HG02798 (cell line): ENCODE measurements at regions not wholly inside any gene's neighbourhood (a gene's known extent, or its start where the extent isn't known, plus 50 kb on each side); places are given as distances from the start of the nearest gene placed in this dataset.
"Not testable (repeated sequence)": the region's sequence is repeated elsewhere in the genome, so short reads cannot be mapped to it uniquely, and the experiment has no call there.

Experiments
- ATAC-seq: cut with Tn5 transposase; IDR thresholded peaks from one replicate; pipeline ENCODE4 v1.9.1; 2021; ENCODE audit warnings: mild to moderate bottlenecking; ENCODE audit not compliant: unreplicated experiment, poor library complexity

DNA sequence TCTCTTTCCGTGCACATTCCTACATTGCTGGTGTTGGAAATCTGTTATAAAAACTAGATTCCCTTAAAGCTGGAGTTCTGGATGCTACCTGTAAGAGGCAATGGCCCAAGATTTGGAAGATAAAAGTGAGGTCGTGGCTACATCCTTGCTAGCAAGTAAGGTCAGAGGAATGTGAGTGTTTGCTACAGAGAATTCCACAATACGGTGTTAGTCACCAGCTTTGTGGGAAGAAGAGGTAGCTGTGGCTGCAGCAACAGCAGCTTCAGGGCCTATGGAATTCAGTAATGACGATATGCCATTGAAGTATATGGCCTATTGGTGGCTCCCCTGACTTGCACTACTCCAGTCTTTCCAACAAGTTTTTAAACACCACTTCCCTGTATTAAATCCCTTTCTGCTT, 227.7 kb upstream of the TMEM260 start:
- ATAC-seq, result no peak

GRCh38 chr14:56352999-56353398, 226.6 kb upstream of the TMEM260 start:
- ATAC-seq, result no peak

DNA sequence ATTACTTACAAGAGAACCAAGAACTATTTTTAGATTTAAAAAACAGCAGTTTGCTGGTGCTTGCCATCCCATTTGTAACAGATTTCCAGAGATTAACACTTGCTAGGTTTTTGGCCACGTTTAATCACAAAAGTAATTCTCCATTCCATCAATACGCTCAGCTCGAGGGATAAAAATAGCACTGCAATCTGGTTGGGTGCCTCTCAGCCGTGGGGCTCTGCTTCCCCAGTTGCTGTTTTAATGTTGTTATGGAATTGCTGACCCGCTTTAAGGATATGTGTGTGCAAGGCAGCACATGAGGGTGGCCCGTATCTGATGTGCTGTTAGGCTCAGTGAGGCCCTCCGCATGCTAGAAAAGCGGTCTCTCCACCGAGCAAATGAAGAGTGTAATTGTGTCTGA, 222.2 kb upstream of the TMEM260 start:
- no peak for ATAC-seq

GRCh38 chr14:56358275-56358674, 221.3 kb upstream of the TMEM260 start:
- no peak for ATAC-seq

DNA sequence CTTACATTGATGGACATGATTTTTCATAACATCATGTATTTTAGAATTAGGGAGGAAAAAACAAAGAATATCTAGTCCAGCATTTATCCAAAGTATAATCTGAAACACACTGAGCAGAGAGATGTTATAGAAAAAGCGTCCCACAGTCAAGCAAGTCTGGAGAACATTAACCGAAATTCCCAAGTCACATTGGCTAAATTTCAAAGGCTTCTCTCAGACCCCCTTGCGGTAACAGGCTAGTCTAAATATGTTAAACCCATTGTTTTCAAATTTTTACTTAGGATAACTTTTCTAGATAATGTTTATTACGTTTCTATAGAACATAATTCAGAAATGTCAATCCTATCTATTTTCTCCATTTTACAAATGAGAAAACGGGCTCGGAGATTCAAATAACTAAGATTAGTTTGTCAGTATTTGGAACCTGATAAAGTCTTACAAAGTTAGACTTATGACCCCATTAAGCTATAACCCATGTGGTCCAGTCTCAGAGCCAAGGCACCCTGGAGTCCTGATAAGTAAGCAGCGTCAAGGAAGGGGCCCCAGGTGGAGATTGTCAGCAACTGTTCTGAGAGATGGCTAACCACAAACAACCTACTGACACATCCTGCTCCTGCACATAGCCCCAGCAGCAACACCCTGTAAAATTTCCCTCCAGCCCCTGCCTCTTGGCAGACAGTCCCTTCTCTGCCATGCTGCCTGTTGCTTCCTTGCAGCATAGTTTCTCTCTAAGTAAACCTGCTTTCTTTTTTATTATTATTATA, 220.6 kb upstream of the TMEM260 start:
- no peak for ATAC-seq

- not testable (repeated sequence) for ATAC-seq
These were observed 213.9 kb upstream of the TMEM260 start for GRCh38 chr14:56365663-56366062.

DNA sequence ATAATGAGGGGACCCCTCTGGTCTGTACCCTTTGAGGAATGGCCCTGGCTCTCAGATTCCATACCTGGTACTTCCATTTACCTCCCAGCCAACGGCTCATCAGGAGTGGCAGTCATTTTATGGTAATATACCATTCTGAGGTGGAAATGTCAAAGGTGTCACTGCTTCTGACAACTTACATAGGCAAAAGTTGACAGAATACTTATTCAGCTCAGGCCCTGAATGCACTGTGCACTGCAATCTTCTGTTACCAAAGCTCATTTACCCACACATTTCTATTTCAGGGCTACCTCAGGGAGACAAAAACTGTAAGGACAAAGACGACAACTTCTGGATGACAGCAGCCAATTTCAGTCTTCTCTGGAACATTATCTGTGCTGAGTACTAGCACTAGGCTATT, 212.2 kb upstream of the TMEM260 start:
- ATAC-seq, result no peak

DNA sequence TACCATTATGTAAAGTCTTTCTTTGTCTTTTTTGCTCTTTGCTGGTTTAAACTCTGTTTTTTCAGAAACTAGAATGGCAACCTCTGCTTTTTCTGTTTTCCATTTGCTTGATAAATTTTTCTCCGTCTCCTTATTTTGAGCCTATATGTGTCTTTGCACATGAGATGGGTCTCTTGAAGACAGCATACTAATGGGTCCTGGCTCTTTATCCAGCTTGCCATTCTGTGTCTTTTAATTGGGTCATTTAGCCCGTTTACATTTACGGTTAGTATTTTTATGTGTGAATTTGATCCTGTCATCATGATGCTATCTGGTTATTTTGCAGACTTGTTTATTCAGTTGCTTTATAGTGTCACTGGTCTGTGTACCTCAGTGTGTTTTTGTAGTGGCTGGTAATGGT, 207.9 kb upstream of the TMEM260 start:
- ATAC-seq, result no peak

DNA sequence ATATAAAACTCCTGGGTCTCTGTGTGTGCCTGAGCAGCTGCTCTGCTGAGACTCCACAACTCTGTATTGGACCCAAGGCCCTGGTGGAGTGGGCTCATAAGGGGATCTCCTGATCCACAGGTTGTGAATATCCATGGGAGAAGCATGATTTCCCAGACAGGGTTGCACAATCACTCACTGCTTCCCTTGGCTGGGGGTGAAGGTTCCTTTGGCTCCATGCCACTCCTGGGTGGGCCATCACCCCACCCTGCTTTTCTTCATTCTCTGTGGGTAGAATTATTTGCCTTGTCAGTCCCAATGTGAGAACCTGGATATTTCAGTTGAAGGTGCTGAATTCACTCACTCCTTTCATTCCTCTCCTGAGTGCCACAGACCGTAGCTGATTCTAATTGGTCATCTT, 205.2 kb upstream of the TMEM260 start:
- no peak for ATAC-seq

GRCh38 chr14:56378046-56378445, 201.6 kb upstream of the TMEM260 start:
- no peak for ATAC-seq

DNA sequence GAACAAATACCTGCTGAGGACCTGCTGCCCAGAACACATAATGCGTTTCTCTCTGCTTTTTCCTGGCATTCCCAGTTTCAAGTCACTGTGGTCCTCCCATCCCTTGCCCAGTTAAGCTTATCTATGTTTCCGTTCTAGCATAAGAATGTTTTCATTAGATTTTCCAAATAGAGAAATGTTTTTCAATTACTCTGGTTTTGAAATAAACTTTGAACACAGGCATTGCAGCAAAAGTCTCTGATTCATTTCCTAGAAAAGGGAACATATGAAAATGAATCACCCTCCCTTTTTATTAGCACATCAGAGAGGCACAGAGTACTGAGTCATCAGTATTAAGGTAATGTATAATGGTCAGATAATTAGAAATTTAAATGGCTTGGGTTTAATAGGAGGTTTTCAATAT, 201.1 kb upstream of the TMEM260 start:
- no peak for ATAC-seq

- ATAC-seq, result no peak
These were observed 199.6 kb upstream of the TMEM260 start for GRCh38 chr14:56379956-56380355.

GRCh38 chr14:56386024-56386423, 193.6 kb upstream of the TMEM260 start:
- ATAC-seq, result no peak

GRCh38 chr14:56390859-56391258, 188.7 kb upstream of the TMEM260 start:
- no peak for ATAC-seq

DNA sequence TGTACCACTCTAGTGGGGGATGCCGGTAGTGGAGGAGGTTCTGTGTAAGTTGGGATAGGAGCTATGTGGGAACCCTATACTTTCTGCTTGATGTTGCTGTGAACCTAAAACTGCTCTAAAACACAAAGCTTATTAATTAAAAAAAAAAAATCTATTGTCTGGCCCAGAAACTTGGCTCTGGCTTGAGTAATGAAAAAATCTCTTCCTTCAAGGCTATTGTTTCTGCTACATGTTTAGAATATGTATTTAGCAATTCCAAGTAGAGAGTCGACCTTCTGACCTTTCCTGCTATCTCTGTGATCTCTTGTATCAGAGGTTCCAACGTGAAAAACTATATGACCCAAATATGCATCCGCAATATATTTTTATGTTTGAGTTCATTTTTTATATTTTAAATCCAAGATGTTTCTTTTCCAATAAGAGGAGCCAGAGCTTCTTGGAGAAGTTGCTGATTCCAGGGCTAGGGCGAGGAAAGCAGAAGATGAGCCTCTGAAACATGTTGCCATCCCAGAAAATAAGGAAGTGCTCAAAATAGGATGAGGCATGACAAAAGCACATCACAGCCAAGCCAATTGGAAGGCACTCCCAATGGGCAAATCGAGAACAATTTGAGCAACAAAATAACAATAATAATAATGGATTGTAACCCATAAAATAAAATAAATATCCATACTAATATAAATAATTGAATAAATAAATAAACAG, 184.6 kb upstream of the TMEM260 start:
- ATAC-seq, result no peak

DNA sequence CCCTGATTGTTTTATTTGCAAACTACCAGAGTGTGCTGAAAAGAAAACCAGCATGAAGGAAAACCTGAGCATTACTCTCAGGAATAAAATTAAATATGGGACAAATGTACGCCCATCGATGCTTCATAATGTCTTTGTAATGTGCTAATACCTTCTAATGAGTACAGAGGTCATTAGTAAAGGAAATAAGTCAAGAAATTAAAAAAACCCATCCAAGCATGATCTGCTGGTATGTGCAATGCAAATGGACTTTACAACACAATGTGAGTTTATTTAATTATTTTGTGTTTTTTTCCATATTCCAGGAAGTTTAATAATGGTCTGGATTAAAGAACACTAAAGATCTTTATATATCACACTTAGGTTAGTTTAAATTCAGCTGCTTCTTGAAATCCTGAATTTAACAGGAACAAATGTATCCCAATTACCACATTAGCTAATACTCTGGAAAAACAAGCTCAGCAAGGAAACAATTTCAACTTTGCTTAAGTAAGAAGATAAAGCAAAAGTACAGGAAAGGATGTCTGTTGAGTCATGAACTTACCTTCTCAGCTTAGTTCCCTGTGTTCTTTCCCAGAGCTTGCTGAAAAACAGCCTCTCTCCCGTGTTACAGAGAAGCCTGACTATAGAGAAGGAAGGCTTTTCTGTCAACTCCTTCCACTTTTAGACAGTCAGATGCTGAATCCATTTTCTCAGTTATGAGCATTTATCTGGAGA, 179.3 kb upstream of the TMEM260 start:
- ATAC-seq, result no peak

GRCh38 chr14:56412468-56413434, 166.8 kb upstream of the TMEM260 start:
- no peak for ATAC-seq

GRCh38 chr14:56413721-56414120, 165.9 kb upstream of the TMEM260 start:
- ATAC-seq, result no peak

DNA sequence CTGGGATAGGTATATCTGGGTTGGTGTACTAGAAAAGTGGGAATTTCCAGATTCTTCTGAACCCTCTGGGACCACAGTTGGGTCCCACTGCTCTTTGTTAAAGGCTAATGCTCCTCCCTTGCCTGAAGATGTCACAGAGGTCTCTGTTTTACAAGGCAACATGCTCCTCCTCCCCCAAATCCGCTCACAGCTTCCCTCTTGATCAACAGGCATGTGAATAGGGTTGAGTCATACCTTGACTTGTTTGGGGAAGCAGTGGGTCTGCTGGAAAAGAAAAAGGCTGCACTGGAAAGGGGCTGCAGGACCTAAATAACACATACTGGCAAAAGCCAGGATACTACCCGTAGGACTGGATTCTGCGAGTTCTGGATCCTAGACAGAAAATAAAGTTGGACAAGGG, 165.4 kb upstream of the TMEM260 start:
- ATAC-seq, result no peak

DNA sequence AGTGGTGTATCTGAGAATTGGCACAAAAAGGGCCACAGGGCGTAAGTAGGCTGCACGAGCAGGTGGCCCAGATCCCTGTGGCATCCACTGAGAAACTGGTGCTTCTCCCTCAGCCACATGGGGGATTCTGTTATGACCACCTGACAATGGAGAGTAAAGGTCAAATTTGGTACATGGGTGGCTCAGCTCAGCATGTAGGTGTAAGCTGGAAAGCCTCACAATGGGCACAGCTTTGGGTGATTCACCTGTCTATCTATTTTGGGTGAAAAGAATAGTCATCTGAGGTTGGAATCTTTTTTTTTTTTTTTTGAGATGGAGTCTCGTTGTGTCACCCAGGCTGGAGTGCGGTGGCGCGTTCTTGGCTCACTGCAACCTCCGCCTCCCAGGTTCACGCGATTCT, 163.4 kb upstream of the TMEM260 start:
- ATAC-seq, result no peak
